T follicular helper cell (primary cell): ENCODE measurements at regions not wholly inside any gene's neighbourhood (a gene's known extent, or its start where the extent isn't known, plus 50 kb on each side); places are given as distances from the start of the nearest gene placed in this dataset.

ENCODE experiments used
- DNase-seq: peaks from one replicate; pipeline ENCODE4 v3.0.0-alpha.2; 2020; ENCODE audit warnings: low read depth

DNA sequence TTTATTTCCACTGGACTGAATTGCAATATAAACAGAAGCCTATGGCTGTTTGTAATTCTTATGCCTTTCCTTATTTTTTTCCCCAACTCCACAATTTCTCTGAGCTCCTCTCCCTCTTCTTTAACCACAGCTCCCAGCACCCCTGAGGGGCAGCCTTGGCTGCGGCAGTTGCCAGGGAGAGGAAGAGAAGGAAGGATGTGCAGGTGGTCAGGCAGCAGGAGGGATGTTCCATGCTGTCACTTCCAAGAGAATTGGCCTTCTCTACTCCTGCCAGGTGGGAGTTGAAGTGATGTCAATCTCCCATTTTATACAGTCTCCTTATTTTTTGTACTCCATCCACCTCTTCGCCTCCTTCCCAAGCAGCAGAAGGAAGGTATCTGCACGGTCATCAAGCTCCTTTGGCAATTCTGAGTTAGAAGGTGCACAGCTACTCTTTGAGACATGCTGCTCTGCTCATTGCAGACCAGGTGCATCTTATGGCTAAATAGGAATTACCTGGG, 343.3 kb upstream of the RPS6KA3 start:
- DNase-seq = no peak

- DNase-seq = no peak
Observed at GRCh38 chrX:20606831-20607230, 340.1 kb upstream of the RPS6KA3 start.

DNA sequence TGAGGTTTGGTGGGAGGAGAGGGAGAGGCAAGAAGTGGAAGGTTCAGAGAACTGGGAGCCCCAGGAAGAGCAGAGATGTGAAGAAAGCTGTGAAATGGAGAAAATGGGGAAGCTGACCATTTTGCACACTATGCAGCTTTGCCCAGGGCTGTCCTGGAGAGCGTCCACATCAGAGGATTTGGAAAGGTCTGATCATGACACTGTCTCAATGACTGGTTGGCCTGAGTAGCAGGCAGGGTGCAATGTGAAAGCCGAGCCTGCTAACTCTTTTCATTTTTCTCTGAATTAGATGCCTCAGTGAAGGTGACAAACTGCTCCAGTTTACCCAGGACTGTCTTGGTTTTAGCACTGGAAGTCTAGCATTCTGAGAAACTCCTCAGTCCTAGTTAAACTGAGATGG, 330.1 kb upstream of the RPS6KA3 start:
- DNase-seq = no peak

- no peak for DNase-seq
Observed at GRCh38 chrX:20595928-20596575, 329.3 kb upstream of the RPS6KA3 start.

- no peak for DNase-seq
Observed at GRCh38 chrX:20594985-20595384, 328.3 kb upstream of the RPS6KA3 start.

DNA sequence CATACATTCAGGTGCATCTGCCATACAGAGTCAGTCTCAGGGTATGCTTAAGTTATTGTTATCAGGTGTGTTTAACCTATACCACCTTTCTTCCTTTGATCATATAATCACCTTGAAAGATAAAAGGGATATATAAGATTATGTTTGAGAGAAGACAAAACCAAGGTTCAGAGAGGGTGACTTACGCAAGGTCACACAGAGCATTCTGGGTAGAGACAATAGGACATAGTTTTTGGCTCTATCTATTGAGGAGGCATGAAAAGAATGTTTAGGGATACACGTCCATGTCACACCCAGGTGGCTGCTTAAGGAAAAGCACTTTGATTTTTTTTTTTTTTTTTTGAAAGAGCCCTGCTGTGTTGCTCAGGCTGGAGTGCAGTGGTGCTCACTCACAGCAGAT, 327.1 kb upstream of the RPS6KA3 start:
- DNase-seq = no peak

DNA sequence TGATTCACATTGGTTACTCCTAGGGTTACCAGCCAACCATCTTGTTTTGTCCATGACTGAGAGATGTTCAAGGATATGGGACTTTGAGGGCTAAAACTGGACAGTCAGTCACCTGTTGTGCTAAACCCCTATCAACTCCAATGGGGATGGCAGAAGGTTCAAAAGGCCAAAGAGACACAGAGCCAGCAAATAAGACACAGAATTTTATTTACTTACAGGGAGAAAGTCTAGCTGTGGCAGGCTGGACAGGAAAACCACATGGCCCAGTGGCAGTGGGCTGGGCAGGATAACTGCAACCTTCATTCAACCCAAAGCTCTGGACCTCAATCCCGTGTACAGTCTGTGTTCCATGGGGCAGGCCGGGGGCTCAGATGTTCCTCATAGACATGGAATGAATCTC, 326.7 kb upstream of the RPS6KA3 start:
- DNase-seq = no peak

- no peak for DNase-seq
Observed at GRCh38 chrX:20591246-20591645, 324.5 kb upstream of the RPS6KA3 start.

GRCh38 chrX:20585782-20586181, 319.1 kb upstream of the RPS6KA3 start:
- no peak for DNase-seq

DNA sequence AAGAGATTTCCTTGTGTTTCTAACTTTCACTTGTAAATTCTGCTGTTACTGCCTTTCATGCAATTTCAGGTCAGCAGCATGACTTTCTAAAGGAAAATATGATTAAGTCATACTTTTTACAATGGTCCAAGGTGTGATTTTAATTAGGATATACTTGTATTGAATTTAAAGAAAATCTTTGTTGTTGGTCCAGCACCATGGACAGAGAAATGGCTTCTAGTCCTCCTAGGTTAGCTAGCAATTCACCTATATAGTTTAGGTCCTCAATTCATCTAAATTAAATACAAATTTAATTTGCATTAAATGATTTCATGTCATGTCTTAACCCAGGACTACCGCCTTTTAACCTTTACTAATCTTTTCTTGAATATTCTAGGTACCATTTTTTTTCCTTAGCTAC, 304.9 kb upstream of the RPS6KA3 start:
- DNase-seq = no peak

GRCh38 chrX:20567108-20567507, 300.4 kb upstream of the RPS6KA3 start:
- no peak for DNase-seq

DNA sequence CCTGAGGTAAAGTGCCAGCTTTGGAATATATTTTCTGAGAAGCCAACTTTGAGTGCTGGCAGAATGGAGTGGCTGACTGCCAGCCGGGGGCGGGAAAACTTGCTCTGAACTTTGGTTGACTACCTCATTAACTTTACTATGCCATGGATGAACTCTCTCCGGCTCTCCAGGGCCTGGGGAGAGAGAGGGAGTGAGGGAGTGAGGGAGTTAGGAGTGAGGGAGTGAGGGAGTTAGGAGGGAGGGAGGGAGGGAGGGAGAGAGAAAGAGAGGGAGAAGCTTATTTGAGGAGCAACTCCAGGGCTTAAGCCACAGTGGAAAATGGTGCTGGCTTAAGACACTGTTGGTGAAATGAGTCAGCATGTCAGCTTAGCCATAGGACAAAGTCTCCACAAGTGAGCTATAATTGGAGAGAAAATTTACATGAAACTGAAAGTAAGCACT, 280.9 kb upstream of the RPS6KA3 start:
- DNase-seq = no peak

DNA sequence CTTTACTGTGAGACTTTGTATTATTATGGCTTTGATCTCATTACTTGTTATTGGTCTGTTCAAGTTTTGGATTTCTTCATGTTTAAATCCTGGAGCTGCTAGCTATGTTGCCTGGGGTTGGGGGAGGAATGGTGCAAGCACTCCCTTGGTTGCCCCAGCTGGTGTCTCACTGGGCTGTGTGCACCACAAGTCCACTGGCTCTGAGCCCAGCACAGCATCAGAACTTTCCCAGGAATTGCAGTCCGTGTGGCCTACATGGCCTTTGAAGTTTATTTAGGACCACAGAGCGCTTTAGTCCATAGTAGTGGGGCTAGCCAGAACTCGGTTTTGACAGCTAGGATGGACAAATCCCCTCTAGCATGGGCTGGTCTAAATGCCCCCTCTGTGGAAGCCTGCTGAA, 278.8 kb upstream of the RPS6KA3 start:
- DNase-seq = no peak

- no peak for DNase-seq
Observed at GRCh38 chrX:20542072-20542471, 275.4 kb upstream of the RPS6KA3 start.

DNA sequence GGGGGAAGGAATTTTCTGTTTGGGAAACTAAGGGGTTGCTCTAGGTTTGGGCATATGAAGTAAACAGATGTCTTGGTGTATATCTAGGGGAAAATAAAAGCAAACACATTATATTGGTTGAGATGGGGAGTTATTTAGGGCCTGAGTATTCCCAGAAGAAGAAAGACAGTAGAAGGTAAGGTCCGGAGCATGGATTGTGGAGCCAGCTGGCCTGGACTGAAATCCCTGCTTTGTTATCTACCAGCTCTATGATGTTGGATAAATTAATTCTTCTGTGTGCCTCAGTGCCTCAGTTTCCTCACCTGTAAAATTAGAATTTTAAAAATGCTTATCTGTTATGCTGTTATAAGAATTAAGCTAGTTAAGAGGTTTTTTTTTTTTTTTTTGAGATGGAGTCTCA, 272.3 kb upstream of the RPS6KA3 start:
- DNase-seq = no peak

GRCh38 chrX:20531667-20532066, 265.0 kb upstream of the RPS6KA3 start:
- DNase-seq = no peak

DNA sequence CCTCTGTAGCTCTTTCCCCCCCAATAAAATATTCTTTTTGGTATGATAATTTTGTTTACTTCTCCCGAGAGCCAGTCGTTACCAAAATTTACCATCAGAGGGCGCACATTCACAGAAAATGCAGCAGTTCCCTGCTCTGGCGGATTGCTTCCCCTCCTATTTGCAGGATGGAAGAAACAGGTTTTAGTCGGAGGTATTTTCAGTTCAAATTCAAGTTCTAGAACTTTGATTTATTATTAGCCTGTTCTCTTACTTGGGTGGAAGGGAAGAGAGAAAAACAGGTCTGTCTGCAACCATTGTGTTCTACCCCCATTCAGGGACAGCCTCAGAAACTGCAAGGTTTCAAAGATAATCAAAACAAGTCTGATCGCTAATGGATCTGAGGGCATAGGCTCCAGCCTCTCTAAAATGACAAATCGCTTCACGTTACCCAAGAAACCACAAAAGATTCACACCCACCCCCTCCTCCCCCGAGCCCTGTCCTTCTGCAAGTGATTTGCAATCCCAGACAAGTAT, 263.8 kb upstream of the RPS6KA3 start:
- DNase-seq = peak; percentile 44

GRCh38 chrX:20529711-20530110, 263.0 kb upstream of the RPS6KA3 start:
- no peak for DNase-seq

GRCh38 chrX:20529301-20529700, 262.6 kb upstream of the RPS6KA3 start:
- no peak for DNase-seq

DNA sequence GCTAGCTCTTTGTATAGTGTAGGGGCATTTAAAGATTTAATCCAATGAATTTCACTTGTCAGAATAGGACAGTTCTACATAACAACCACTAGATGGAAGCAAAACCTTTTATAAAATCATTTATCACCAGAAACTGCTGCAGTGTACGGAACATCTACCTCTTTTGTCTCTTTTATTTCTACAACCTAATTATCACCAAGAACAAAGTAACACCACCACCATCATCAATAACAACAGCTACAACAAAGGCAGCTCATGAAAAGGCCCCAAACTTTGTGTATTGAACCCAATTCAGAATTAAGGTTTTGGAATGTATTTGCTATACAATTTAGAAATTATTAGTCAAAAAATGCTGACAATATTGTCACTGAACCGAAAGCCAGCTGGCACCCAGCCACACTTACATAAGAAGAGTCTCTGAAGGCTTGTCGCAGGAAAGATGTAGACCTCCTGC, 260.9 kb upstream of the RPS6KA3 start:
- DNase-seq = no peak

DNA sequence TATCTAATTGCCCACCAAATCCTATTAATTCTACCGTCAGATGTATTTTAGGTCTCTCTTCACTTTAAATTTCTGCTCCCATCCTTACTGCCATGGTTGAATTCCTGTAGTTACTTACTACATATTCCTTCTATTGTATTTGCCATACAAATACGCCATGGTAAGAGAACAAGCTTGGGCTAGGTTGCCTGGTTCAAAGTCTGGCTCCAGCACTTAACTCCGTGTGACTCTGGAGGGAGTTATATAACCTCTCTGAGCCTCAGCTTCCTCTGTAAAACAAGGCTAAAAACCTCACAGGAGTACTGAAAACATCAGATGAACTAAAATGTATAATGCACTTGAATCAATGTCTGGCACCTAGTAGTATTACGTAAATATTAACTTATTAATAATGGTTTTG, 260.3 kb upstream of the RPS6KA3 start:
- DNase-seq = no peak

DNA sequence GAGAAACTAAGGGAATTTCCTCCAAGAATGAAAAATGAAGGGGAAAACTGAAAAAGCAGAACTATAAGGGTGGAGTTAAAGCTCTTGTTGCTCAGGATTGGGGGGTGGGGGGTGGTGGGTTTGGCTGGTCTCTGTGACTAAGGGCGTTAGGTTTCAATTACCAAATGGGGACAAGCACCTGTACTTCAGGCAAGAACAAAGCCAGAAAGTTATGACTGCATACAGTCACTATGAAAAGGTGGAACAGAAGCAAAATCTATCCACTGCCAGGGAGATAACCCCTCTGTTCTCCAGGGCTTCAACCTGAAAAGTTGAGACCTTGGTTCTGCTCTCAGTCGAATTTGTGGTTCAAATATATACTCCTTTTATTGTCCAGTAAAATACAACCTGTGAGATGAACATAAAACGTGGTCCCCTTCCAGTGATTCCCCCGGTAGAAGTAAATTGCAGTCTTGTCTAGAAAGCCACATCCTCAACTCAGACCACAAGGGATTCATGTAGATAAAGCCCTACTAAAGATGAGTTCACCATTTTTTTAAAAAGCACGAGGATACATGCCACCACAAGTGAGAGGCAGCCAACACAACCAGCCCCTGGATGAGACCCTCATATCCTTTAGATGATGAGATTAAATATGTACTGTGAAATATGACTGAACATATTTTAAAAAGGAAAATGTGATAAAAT, 257.1 kb upstream of the RPS6KA3 start:
- DNase-seq = no peak

GRCh38 chrX:20522420-20522819, 255.7 kb upstream of the RPS6KA3 start:
- DNase-seq = no peak
